H1 (cell line): ENCODE measurements at regions not wholly inside any gene's neighbourhood (a gene's known extent, or its start where the extent isn't known, plus 50 kb on each side); places are given as distances from the start of the nearest gene placed in this dataset.

ENCODE experiments used
- CTCF ChIA-PET: fragments of 300-600 bp; sonication (Branson Sonifier 250); formaldehyde crosslinking; loops from one replicate; lab custom pipeline; 2021; ENCODE audit not compliant: partially characterized antibody; lab: Charles Lee
- POLR2A ChIA-PET: fragments of 300-600 bp; sonication (Branson Sonifier 250); formaldehyde crosslinking; loops from one replicate; lab custom pipeline; 2021; ENCODE audit warnings: inconsistent platforms; ENCODE audit not compliant: partially characterized antibody; lab: Charles Lee
- DNase-seq, 2 experiments: peaks; one replicate each; pipeline versions ENCODE4 v3.0.0 to v3.0.0-alpha.2; 2010 to 2022; ENCODE audit warnings: low spot score in 2 of 2, low read depth in 1 of 2, mixed read lengths in 1 of 2
- FAIRE-seq: peaks from 2 replicates; lab custom pipeline; 2011; peaks lifted over from hg19 to GRCh38; lab: Jason Lieb, UNC
- H2AFZ ChIP-seq: 2 replicates; pipeline ENCODE4 v1.8.1; 2012; ENCODE audit warnings: low read length, inconsistent platforms
- H2AK5ac ChIP-seq: 2 replicates; pipeline ENCODE4 v1.6.1; 2013; ENCODE audit warnings: low read depth, low read length
- H2BK120ac ChIP-seq: replicated peaks from 2 replicates; pipeline ENCODE3; 2013; ENCODE audit warnings: low read depth, low read length, inconsistent platforms
- H2BK12ac ChIP-seq: 2 replicates; pipeline ENCODE4 v1.6.1; 2013; ENCODE audit warnings: low read depth, low read length
- H2BK15ac ChIP-seq: 2 replicates; pipeline ENCODE4 v1.6.1; 2013; ENCODE audit warnings: low read length
- H2BK20ac ChIP-seq: 2 replicates; pipeline ENCODE4 v1.6.1; 2013; ENCODE audit warnings: low read length
- H2BK5ac ChIP-seq: 2 replicates; pipeline ENCODE4 v1.6.1; 2013; ENCODE audit warnings: low read depth, low read length
- H3K14ac ChIP-seq: 2 replicates; pipeline ENCODE4 v1.6.1; 2013; ENCODE audit warnings: inconsistent platforms; ENCODE audit not compliant: insufficient read length
- H3K18ac ChIP-seq: 2 replicates; pipeline ENCODE4 v1.6.1; 2013; ENCODE audit warnings: low read length; ENCODE audit errors: extremely low read depth
- H3K23ac ChIP-seq: 2 replicates; pipeline ENCODE4 v1.6.1; 2013; ENCODE audit warnings: inconsistent platforms; ENCODE audit not compliant: insufficient read length
- H3K23me2 ChIP-seq: 2 replicates; pipeline ENCODE4 v1.6.1; 2013; ENCODE audit warnings: low read depth, low read length
- H3K27ac ChIP-seq: 2 replicates; pipeline ENCODE4 v1.6.1; 2011; ENCODE audit warnings: low read depth, low read length, inconsistent platforms
- H3K27me3 ChIP-seq, 4 experiments: replicated peaks in 1 of 4; 1 replicate in 1 of 4; 2 replicates in 3 of 4; pipeline versions ENCODE4 v1.6.1 to v1.8.1; 2011 to 2013; ENCODE audit warnings: low read length in 3 of 4, mild to moderate bottlenecking in 3 of 4, inconsistent platforms in 2 of 4, mixed read lengths in 2 of 4, moderate library complexity in 1 of 4; ENCODE audit not compliant: control insufficient read depth in 3 of 4, insufficient read depth in 3 of 4; ENCODE audit errors: extremely low read depth in 1 of 4
- H3K36me3 ChIP-seq, 4 experiments: 2 replicates each; pipeline versions ENCODE4 v1.6.1 to v1.8.1; 2011 to 2013; ENCODE audit warnings: mild to moderate bottlenecking in 4 of 4, low read length in 3 of 4, moderate library complexity in 2 of 4, control low read depth in 1 of 4, inconsistent platforms in 1 of 4; ENCODE audit not compliant: insufficient read depth in 4 of 4, control insufficient read depth in 2 of 4
- H3K4ac ChIP-seq: replicated peaks from 2 replicates; pipeline ENCODE3; 2013; ENCODE audit warnings: low read length, low read depth, mixed read lengths, inconsistent platforms; ENCODE audit not compliant: insufficient read length
- H3K4me1 ChIP-seq, 4 experiments: replicated peaks in 1 of 4; 1 replicate in 1 of 4; 2 replicates in 3 of 4; pipeline versions ENCODE4 v1.6.1 to v1.8.1; 2011 to 2013; ENCODE audit warnings: low read length in 3 of 4, inconsistent platforms in 2 of 4, mixed read lengths in 1 of 4; ENCODE audit not compliant: insufficient read depth in 4 of 4, control insufficient read depth in 3 of 4
- H3K4me2 ChIP-seq, 2 experiments: 2 replicates each; pipeline versions ENCODE4 v1.6.1 to v1.8.1; 2011 to 2013; ENCODE audit warnings: low read depth in 2 of 2, low read length in 2 of 2, control low read depth in 1 of 2, inconsistent platforms in 1 of 2, mild to moderate bottlenecking in 1 of 2; ENCODE audit not compliant: insufficient read depth in 1 of 2
- H3K4me3 ChIP-seq, 4 experiments: fragments of 200-600, 300-600 bp in 1 of 4; sonication (generic), shearing (Covaris generic), sonication (Bioruptor Twin) in 1 of 4; 2 replicates each; pipeline versions ENCODE4 v1.5.1 to v1.8.1; 2011 to 2016; ENCODE audit warnings: low read length in 4 of 4, low read depth in 3 of 4, control low read depth in 2 of 4, inconsistent platforms in 2 of 4, mild to moderate bottlenecking in 2 of 4, mixed read lengths in 1 of 4, moderate library complexity in 1 of 4; ENCODE audit not compliant: insufficient read depth in 2 of 4; ENCODE audit errors: extremely low read depth in 1 of 4
- H3K56ac ChIP-seq: replicated peaks from 2 replicates; pipeline ENCODE3; 2013; ENCODE audit warnings: low read depth, mild to moderate bottlenecking, mixed read lengths, low read length, inconsistent platforms; ENCODE audit not compliant: insufficient read length
- H3K79me1 ChIP-seq: 2 replicates; pipeline ENCODE4 v1.6.1; 2013; ENCODE audit warnings: low read depth, low read length, control low read depth
- H3K79me2 ChIP-seq, 2 experiments: 2 replicates each; pipeline versions ENCODE4 v1.6.1 to v1.8.1; 2012 to 2013; ENCODE audit warnings: low read length in 2 of 2, mild to moderate bottlenecking in 2 of 2, inconsistent platforms in 1 of 2; ENCODE audit not compliant: insufficient read depth in 2 of 2, control insufficient read depth in 1 of 2
- H3K9ac ChIP-seq, 4 experiments: replicated peaks in 1 of 4; 1 replicate in 1 of 4; 2 replicates in 3 of 4; pipeline versions ENCODE4 v1.6.1 to v1.8.1; 2011 to 2013; ENCODE audit warnings: low read depth in 3 of 4, low read length in 3 of 4, control low read depth in 2 of 4, mild to moderate bottlenecking in 2 of 4, moderate library complexity in 2 of 4, inconsistent platforms in 1 of 4; ENCODE audit errors: extremely low read depth in 1 of 4
- H3K9me3 ChIP-seq, 2 experiments: 2 replicates each; pipeline versions ENCODE4 v1.6.1 to v1.8.1; 2012 to 2013; ENCODE audit warnings: mild to moderate bottlenecking in 2 of 2, moderate library complexity in 2 of 2, control low read depth in 1 of 2, inconsistent platforms in 1 of 2, low read depth in 1 of 2, low read length in 1 of 2, mixed read lengths in 1 of 2; ENCODE audit not compliant: insufficient read depth in 2 of 2
- H4K20me1 ChIP-seq, 2 experiments: replicated peaks in 1 of 2; 2 replicates each; pipeline versions ENCODE3 to v1.8.1; 2011 to 2013; ENCODE audit warnings: inconsistent platforms in 2 of 2, low read length in 2 of 2, mild to moderate bottlenecking in 1 of 2; ENCODE audit not compliant: insufficient read depth in 2 of 2, control insufficient read depth in 1 of 2
- H4K5ac ChIP-seq: 2 replicates; pipeline ENCODE4 v1.6.1; 2013; ENCODE audit warnings: low read length, low read depth, mixed read lengths, inconsistent platforms; ENCODE audit not compliant: insufficient read length
- H4K8ac ChIP-seq: 2 replicates; pipeline ENCODE4 v1.8.0; 2013; ENCODE audit warnings: mild to moderate bottlenecking, moderate library complexity, low read length, inconsistent platforms; ENCODE audit not compliant: insufficient read depth; ENCODE audit errors: extremely low read depth
- H4K91ac ChIP-seq: replicated peaks from 2 replicates; pipeline ENCODE3; 2013; ENCODE audit warnings: low read length, mixed read lengths, inconsistent platforms; ENCODE audit not compliant: insufficient read length
- JUND ChIP-seq: IDR thresholded peaks from 2 replicates; pipeline ENCODE4 v1.6.1; 2011; ENCODE audit warnings: mild to moderate bottlenecking, improper control_type of control experiment, low read length
- PHF8 ChIP-seq: fragments of 200-600 bp; sonication (generic); conservative IDR thresholded peaks from 2 replicates; pipeline ENCODE4 v1.7.1; 2012; ENCODE audit warnings: low read depth, mild to moderate bottlenecking, inconsistent platforms, low read length, moderate library complexity
- POLR2A ChIP-seq, 2 experiments: IDR thresholded peaks; 1 replicate in 1 of 2; 2 replicates in 1 of 2; pipeline ENCODE4 v1.6.1; 2011; ENCODE audit warnings: low read depth in 2 of 2, low read length in 2 of 2, mild to moderate bottlenecking in 2 of 2; ENCODE audit errors: control extremely low read depth in 1 of 2
- POLR2AphosphoS5 ChIP-seq: IDR thresholded peaks from 2 replicates; pipeline ENCODE4 v1.6.1; 2011; ENCODE audit warnings: low read depth, low read length
- SAP30 ChIP-seq: fragments of 300-600 bp; sonication (generic); IDR thresholded peaks from 2 replicates; pipeline ENCODE4 v1.7.1; 2012; ENCODE audit warnings: low read length, moderate library complexity, mild to moderate bottlenecking, inconsistent platforms; ENCODE audit not compliant: insufficient read depth, insufficient replicate concordance
- SP2 ChIP-seq: IDR thresholded peaks from 2 replicates; pipeline ENCODE4 v1.6.1; 2012; ENCODE audit warnings: mild to moderate bottlenecking, low read length, inconsistent platforms
- TF ChIP-seq, protein P1 (sequence below): IDR thresholded peaks from 2 replicates; pipeline ENCODE4 v1.6.1; 2011; ENCODE audit warnings: low read length, improper control_type of control experiment
- TF ChIP-seq, protein P2 (sequence below), 3 experiments: IDR thresholded peaks; 1 replicate in 2 of 3; 2 replicates in 1 of 3; pipeline versions ENCODE4 v1.5.1 to v1.6.1; 2011; ENCODE audit warnings: low read length in 3 of 3, mild to moderate bottlenecking in 3 of 3, inconsistent platforms in 2 of 3, low read depth in 1 of 3, moderate library complexity in 1 of 3; ENCODE audit not compliant: insufficient read depth in 1 of 3; ENCODE audit errors: control extremely low read depth in 1 of 3

DNA sequence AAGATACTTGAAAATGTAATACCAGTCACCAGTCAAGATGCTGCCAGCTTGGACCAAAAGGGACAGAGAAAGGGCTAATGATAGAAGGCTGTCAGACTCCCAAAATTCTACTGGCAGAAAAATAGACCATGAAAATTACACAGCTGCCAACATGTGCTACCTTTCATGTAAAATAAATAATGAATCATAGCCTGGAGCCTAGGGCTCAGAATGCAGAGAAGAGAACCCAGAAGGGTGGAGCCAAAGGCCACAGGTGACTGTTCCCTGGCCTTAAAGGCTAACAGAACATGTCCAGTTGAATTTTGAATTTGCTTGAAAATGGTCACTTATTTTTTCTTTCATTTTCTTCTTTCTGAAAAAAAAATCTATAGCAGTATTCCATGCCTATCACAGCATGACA lies 1827.0 kb upstream of the MIR17HG start:
- Histone ChIP-seq H2BK120ac (no peak overlapping the region), H4K91ac (no peak overlapping the region), H2BK15ac (no peak overlapping the region), H3K23me2 (no peaks in the 10 kb centered on the region), H2BK5ac (no peak overlapping the region), H3K36me3 (no peaks in the 10 kb centered on the region), H4K8ac (no peak overlapping the region), H3K79me2 (no peaks in the 10 kb centered on the region), H3K23ac (no peak overlapping the region), H3K27me3 (no peaks in the 10 kb centered on the region), H3K4me2 (no peak overlapping the region), H3K14ac (no peak overlapping the region), H3K4me1 (peaks cover 0 to 3% (median 0%) of the 10 kb centered on the region in 4 experiments; a peak in 1 of 7 replicates), H3K4ac (no peak overlapping the region), H2BK20ac (no peak overlapping the region), H2AFZ (no peak overlapping the region), H3K9ac (no peak overlapping the region), H4K20me1 (no peaks in the 10 kb centered on the region), H2BK12ac (no peak overlapping the region), H3K56ac (no peak overlapping the region), H3K4me3 (no peak overlapping the region), H3K18ac (no peak overlapping the region), H3K79me1 (no peaks in the 10 kb centered on the region), H3K27ac (no peak overlapping the region), H4K5ac (no peak overlapping the region), H2AK5ac (no peak overlapping the region), H3K9me3 (peaks cover 0 to 6% of the 10 kb centered on the region in 2 experiments; a peak in 2 of 4 replicates)
- POLR2A ChIA-PET, result no interaction called here
- DNase-seq (no peak), FAIRE-seq (no peak)
- TF ChIP-seq SP2 (no peak), JUND (no peak), PHF8 (no peak), POLR2A (IDR thresholded peaks at IDR 0.05; ENCODE audit: control extremely low read depth in 1 of 2, low read depth in 2 of 2, low read length in 2 of 2) (no peak), POLR2AphosphoS5 (no peak), SAP30 (no peak)
- TF ChIP-seq, protein P1, sequence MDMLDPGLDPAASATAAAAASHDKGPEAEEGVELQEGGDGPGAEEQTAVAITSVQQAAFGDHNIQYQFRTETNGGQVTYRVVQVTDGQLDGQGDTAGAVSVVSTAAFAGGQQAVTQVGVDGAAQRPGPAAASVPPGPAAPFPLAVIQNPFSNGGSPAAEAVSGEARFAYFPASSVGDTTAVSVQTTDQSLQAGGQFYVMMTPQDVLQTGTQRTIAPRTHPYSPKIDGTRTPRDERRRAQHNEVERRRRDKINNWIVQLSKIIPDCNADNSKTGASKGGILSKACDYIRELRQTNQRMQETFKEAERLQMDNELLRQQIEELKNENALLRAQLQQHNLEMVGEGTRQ, result no peak
- TF ChIP-seq, protein P2, sequence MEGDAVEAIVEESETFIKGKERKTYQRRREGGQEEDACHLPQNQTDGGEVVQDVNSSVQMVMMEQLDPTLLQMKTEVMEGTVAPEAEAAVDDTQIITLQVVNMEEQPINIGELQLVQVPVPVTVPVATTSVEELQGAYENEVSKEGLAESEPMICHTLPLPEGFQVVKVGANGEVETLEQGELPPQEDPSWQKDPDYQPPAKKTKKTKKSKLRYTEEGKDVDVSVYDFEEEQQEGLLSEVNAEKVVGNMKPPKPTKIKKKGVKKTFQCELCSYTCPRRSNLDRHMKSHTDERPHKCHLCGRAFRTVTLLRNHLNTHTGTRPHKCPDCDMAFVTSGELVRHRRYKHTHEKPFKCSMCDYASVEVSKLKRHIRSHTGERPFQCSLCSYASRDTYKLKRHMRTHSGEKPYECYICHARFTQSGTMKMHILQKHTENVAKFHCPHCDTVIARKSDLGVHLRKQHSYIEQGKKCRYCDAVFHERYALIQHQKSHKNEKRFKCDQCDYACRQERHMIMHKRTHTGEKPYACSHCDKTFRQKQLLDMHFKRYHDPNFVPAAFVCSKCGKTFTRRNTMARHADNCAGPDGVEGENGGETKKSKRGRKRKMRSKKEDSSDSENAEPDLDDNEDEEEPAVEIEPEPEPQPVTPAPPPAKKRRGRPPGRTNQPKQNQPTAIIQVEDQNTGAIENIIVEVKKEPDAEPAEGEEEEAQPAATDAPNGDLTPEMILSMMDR (IDR thresholded peaks at IDR 0.05; ENCODE audit: control extremely low read depth in 1 of 3, insufficient read depth in 1 of 3, low read depth in 1 of 3, low read length in 3 of 3), result no peak
- CTCF ChIA-PET, result no interaction called here
